H1 (cell line): ENCODE measurements at regions not wholly inside any gene's neighbourhood (a gene's known extent, or its start where the extent isn't known, plus 50 kb on each side); places are given as distances from the start of the nearest gene placed in this dataset.

Source experiments
- CTCF ChIA-PET: fragments of 300-600 bp; sonication (Branson Sonifier 250); formaldehyde crosslinking; loops from one replicate; lab custom pipeline; 2021; ENCODE audit not compliant: partially characterized antibody; lab: Charles Lee
- POLR2A ChIA-PET: fragments of 300-600 bp; sonication (Branson Sonifier 250); formaldehyde crosslinking; loops from one replicate; lab custom pipeline; 2021; ENCODE audit warnings: inconsistent platforms; ENCODE audit not compliant: partially characterized antibody; lab: Charles Lee
- DNase-seq, 2 experiments: peaks; one replicate each; pipeline versions ENCODE4 v3.0.0 to v3.0.0-alpha.2; 2010 to 2022; ENCODE audit warnings: low spot score in 2 of 2, low read depth in 1 of 2, mixed read lengths in 1 of 2
- FAIRE-seq: peaks from 2 replicates; lab custom pipeline; 2011; peaks lifted over from hg19 to GRCh38; lab: Jason Lieb, UNC
- H2AFZ ChIP-seq: 2 replicates; pipeline ENCODE4 v1.8.1; 2012; ENCODE audit warnings: low read length, inconsistent platforms
- H2AK5ac ChIP-seq: 2 replicates; pipeline ENCODE4 v1.6.1; 2013; ENCODE audit warnings: low read depth, low read length
- H2BK120ac ChIP-seq: replicated peaks from 2 replicates; pipeline ENCODE3; 2013; ENCODE audit warnings: low read depth, low read length, inconsistent platforms
- H2BK12ac ChIP-seq: 2 replicates; pipeline ENCODE4 v1.6.1; 2013; ENCODE audit warnings: low read depth, low read length
- H2BK15ac ChIP-seq: 2 replicates; pipeline ENCODE4 v1.6.1; 2013; ENCODE audit warnings: low read length
- H2BK20ac ChIP-seq: 2 replicates; pipeline ENCODE4 v1.6.1; 2013; ENCODE audit warnings: low read length
- H2BK5ac ChIP-seq: 2 replicates; pipeline ENCODE4 v1.6.1; 2013; ENCODE audit warnings: low read depth, low read length
- H3K14ac ChIP-seq: 2 replicates; pipeline ENCODE4 v1.6.1; 2013; ENCODE audit warnings: inconsistent platforms; ENCODE audit not compliant: insufficient read length
- H3K18ac ChIP-seq: 2 replicates; pipeline ENCODE4 v1.6.1; 2013; ENCODE audit warnings: low read length; ENCODE audit errors: extremely low read depth
- H3K23ac ChIP-seq: 2 replicates; pipeline ENCODE4 v1.6.1; 2013; ENCODE audit warnings: inconsistent platforms; ENCODE audit not compliant: insufficient read length
- H3K23me2 ChIP-seq: 2 replicates; pipeline ENCODE4 v1.6.1; 2013; ENCODE audit warnings: low read depth, low read length
- H3K27ac ChIP-seq: 2 replicates; pipeline ENCODE4 v1.6.1; 2011; ENCODE audit warnings: low read depth, low read length, inconsistent platforms
- H3K27me3 ChIP-seq, 4 experiments: replicated peaks in 1 of 4; 1 replicate in 1 of 4; 2 replicates in 3 of 4; pipeline versions ENCODE4 v1.6.1 to v1.8.1; 2011 to 2013; ENCODE audit warnings: low read length in 3 of 4, mild to moderate bottlenecking in 3 of 4, inconsistent platforms in 2 of 4, mixed read lengths in 2 of 4, moderate library complexity in 1 of 4; ENCODE audit not compliant: control insufficient read depth in 3 of 4, insufficient read depth in 3 of 4; ENCODE audit errors: extremely low read depth in 1 of 4
- H3K36me3 ChIP-seq, 4 experiments: 2 replicates each; pipeline versions ENCODE4 v1.6.1 to v1.8.1; 2011 to 2013; ENCODE audit warnings: mild to moderate bottlenecking in 4 of 4, low read length in 3 of 4, moderate library complexity in 2 of 4, control low read depth in 1 of 4, inconsistent platforms in 1 of 4; ENCODE audit not compliant: insufficient read depth in 4 of 4, control insufficient read depth in 2 of 4
- H3K4ac ChIP-seq: replicated peaks from 2 replicates; pipeline ENCODE3; 2013; ENCODE audit warnings: low read length, low read depth, mixed read lengths, inconsistent platforms; ENCODE audit not compliant: insufficient read length
- H3K4me1 ChIP-seq, 4 experiments: replicated peaks in 1 of 4; 1 replicate in 1 of 4; 2 replicates in 3 of 4; pipeline versions ENCODE4 v1.6.1 to v1.8.1; 2011 to 2013; ENCODE audit warnings: low read length in 3 of 4, inconsistent platforms in 2 of 4, mixed read lengths in 1 of 4; ENCODE audit not compliant: insufficient read depth in 4 of 4, control insufficient read depth in 3 of 4
- H3K4me2 ChIP-seq, 2 experiments: 2 replicates each; pipeline versions ENCODE4 v1.6.1 to v1.8.1; 2011 to 2013; ENCODE audit warnings: low read depth in 2 of 2, low read length in 2 of 2, control low read depth in 1 of 2, inconsistent platforms in 1 of 2, mild to moderate bottlenecking in 1 of 2; ENCODE audit not compliant: insufficient read depth in 1 of 2
- H3K4me3 ChIP-seq, 4 experiments: fragments of 200-600, 300-600 bp in 1 of 4; sonication (generic), shearing (Covaris generic), sonication (Bioruptor Twin) in 1 of 4; 2 replicates each; pipeline versions ENCODE4 v1.5.1 to v1.8.1; 2011 to 2016; ENCODE audit warnings: low read length in 4 of 4, low read depth in 3 of 4, control low read depth in 2 of 4, inconsistent platforms in 2 of 4, mild to moderate bottlenecking in 2 of 4, mixed read lengths in 1 of 4, moderate library complexity in 1 of 4; ENCODE audit not compliant: insufficient read depth in 2 of 4; ENCODE audit errors: extremely low read depth in 1 of 4
- H3K56ac ChIP-seq: replicated peaks from 2 replicates; pipeline ENCODE3; 2013; ENCODE audit warnings: low read depth, mild to moderate bottlenecking, mixed read lengths, low read length, inconsistent platforms; ENCODE audit not compliant: insufficient read length
- H3K79me1 ChIP-seq: 2 replicates; pipeline ENCODE4 v1.6.1; 2013; ENCODE audit warnings: low read depth, low read length, control low read depth
- H3K79me2 ChIP-seq, 2 experiments: 2 replicates each; pipeline versions ENCODE4 v1.6.1 to v1.8.1; 2012 to 2013; ENCODE audit warnings: low read length in 2 of 2, mild to moderate bottlenecking in 2 of 2, inconsistent platforms in 1 of 2; ENCODE audit not compliant: insufficient read depth in 2 of 2, control insufficient read depth in 1 of 2
- H3K9ac ChIP-seq, 4 experiments: replicated peaks in 1 of 4; 1 replicate in 1 of 4; 2 replicates in 3 of 4; pipeline versions ENCODE4 v1.6.1 to v1.8.1; 2011 to 2013; ENCODE audit warnings: low read depth in 3 of 4, low read length in 3 of 4, control low read depth in 2 of 4, mild to moderate bottlenecking in 2 of 4, moderate library complexity in 2 of 4, inconsistent platforms in 1 of 4; ENCODE audit errors: extremely low read depth in 1 of 4
- H3K9me3 ChIP-seq, 2 experiments: 2 replicates each; pipeline versions ENCODE4 v1.6.1 to v1.8.1; 2012 to 2013; ENCODE audit warnings: mild to moderate bottlenecking in 2 of 2, moderate library complexity in 2 of 2, control low read depth in 1 of 2, inconsistent platforms in 1 of 2, low read depth in 1 of 2, low read length in 1 of 2, mixed read lengths in 1 of 2; ENCODE audit not compliant: insufficient read depth in 2 of 2
- H4K20me1 ChIP-seq, 2 experiments: replicated peaks in 1 of 2; 2 replicates each; pipeline versions ENCODE3 to v1.8.1; 2011 to 2013; ENCODE audit warnings: inconsistent platforms in 2 of 2, low read length in 2 of 2, mild to moderate bottlenecking in 1 of 2; ENCODE audit not compliant: insufficient read depth in 2 of 2, control insufficient read depth in 1 of 2
- H4K5ac ChIP-seq: 2 replicates; pipeline ENCODE4 v1.6.1; 2013; ENCODE audit warnings: low read length, low read depth, mixed read lengths, inconsistent platforms; ENCODE audit not compliant: insufficient read length
- H4K8ac ChIP-seq: 2 replicates; pipeline ENCODE4 v1.8.0; 2013; ENCODE audit warnings: mild to moderate bottlenecking, moderate library complexity, low read length, inconsistent platforms; ENCODE audit not compliant: insufficient read depth; ENCODE audit errors: extremely low read depth
- H4K91ac ChIP-seq: replicated peaks from 2 replicates; pipeline ENCODE3; 2013; ENCODE audit warnings: low read length, mixed read lengths, inconsistent platforms; ENCODE audit not compliant: insufficient read length
- E2F6 ChIP-seq: IDR thresholded peaks from 2 replicates; pipeline ENCODE4 v1.6.1; 2012; ENCODE audit warnings: inconsistent platforms
- MAX ChIP-seq: IDR thresholded peaks from 2 replicates; pipeline ENCODE4 v1.6.1; 2012; ENCODE audit warnings: inconsistent platforms
- RAD21 ChIP-seq, 2 experiments: IDR thresholded peaks in 1 of 2; conservative IDR thresholded peaks in 1 of 2; 2 replicates each; pipeline ENCODE4 v1.6.1; 2011; ENCODE audit warnings: low read depth in 2 of 2, low read length in 2 of 2, improper control_type of control experiment in 1 of 2, inconsistent platforms in 1 of 2, mild to moderate bottlenecking in 1 of 2, moderate library complexity in 1 of 2
- SIRT6 ChIP-seq: IDR thresholded peaks from one replicate; pipeline ENCODE4 v1.7.1; 2012; ENCODE audit warnings: low read length, inconsistent platforms
- SP2 ChIP-seq: IDR thresholded peaks from 2 replicates; pipeline ENCODE4 v1.6.1; 2012; ENCODE audit warnings: mild to moderate bottlenecking, low read length, inconsistent platforms
- TAF1 ChIP-seq: IDR thresholded peaks from 2 replicates; pipeline ENCODE4 v1.6.1; 2011; ENCODE audit warnings: mild to moderate bottlenecking, low read depth, low read length
- WGBS, 2 experiments: shearing (Covaris generic) in 1 of 2; methylation state at CpG; one replicate each; pipeline versions ENCODE4 v1.1.6 to v1.1.7; 2013 to 2015; ENCODE audit warnings: low lambda C conversion rate in 2 of 2, mixed read lengths in 2 of 2, inconsistent platforms in 1 of 2, low coverage in 1 of 2, missing lambda C conversion rate in 1 of 2; ENCODE audit not compliant: insufficient replicate concordance in 2 of 2, insufficient coverage in 1 of 2, insufficient read length in 1 of 2; ENCODE audit errors: extremely low coverage in 1 of 2, missing lambda C conversion rate in 1 of 2; 5-methylcytosine and 5-hydroxymethylcytosine counted together

GRCh38 chr5:135228222-135228621 lies 170.8 kb downstream of the MACROH2A1 start:
- Histone ChIP-seq H3K4ac (no peak overlapping the region), H3K14ac (no peak overlapping the region), H3K4me3 (no peak overlapping the region), H3K4me1 (no peaks in the 10 kb centered on the region; a peak in 1 of 7 replicates), H2BK120ac (no peak overlapping the region), H3K9ac (0 out of 7 replicates have a peak overlapping the region, but pooled peaks of 1 of the 4 experiments have one; percentile 13), H3K36me3 (no peaks in the 10 kb centered on the region), H4K8ac (no peak overlapping the region), H3K27me3 (no peaks in the 10 kb centered on the region; a peak in 2 of 7 replicates), H3K4me2 (no peak overlapping the region), H3K27ac (no peak overlapping the region), H3K79me2 (no peaks in the 10 kb centered on the region), H2BK20ac (no peak overlapping the region), H3K9me3 (no peaks in the 10 kb centered on the region), H2BK12ac (no peak overlapping the region), H4K5ac (no peak overlapping the region), H3K23me2 (no peaks in the 10 kb centered on the region), H3K23ac (no peak overlapping the region), H3K79me1 (no peaks in the 10 kb centered on the region), H2AFZ (no peak overlapping the region), H2BK15ac (no peak overlapping the region), H3K56ac (no peak overlapping the region), H2BK5ac (no peak overlapping the region), H4K20me1 (no peaks in the 10 kb centered on the region), H4K91ac (no peak overlapping the region), H3K18ac (no peak overlapping the region), H2AK5ac (no peak overlapping the region)
- FAIRE-seq (no peak), DNase-seq (no peak)
- 75% methylated on average over 1 of the region's 1 CpG; no CpG with 5 or more reads in 1 of the 2 experiments for WGBS, 2 experiments
- POLR2A ChIA-PET, result no interaction called here
- CTCF ChIA-PET, result interaction anchor here (0.7 to 2.0 kb wide), 9 partner anchors 9 to 501 kb away, joined by 3 to 6 read pairs (median 4); no protein-coding TSS in a partner anchor
- no peak for TF ChIP-seq SIRT6
- TF ChIP-seq TAF1, result no peak
- no peak for TF ChIP-seq E2F6
- no peak for TF ChIP-seq SP2
- TF ChIP-seq MAX, result no peak
- no peak for TF ChIP-seq RAD21 (IDR thresholded peaks at IDR 0.05 in 1 of 2, conservative IDR thresholded peaks at IDR 0.05 in 1 of 2; ENCODE audit: low read depth in 2 of 2, low read length in 2 of 2)
